ENCODE measurements at regions not wholly inside any gene's neighbourhood (a gene's known extent, or its start where the extent isn't known, plus 50 kb on each side); places are given as distances from the start of the nearest gene placed in this dataset.

DNA sequence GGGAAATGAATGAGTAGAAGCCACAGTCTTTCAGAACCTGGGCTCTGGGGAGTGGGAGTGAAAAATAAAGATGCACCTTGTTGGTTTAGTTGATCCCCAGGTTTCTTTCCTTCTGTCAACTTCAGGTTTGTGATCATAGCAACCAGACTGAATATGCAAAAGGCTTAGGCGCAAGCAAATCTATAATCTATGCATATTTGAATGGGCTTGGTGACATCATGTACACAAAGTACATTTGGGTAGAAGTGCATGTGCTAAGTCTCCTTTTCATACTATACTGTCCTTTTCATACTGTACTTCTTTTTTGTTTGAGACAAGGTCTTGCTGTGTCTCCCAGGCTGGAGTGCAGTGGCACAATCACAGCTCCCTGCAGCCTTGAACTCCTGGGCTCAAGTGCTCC lies 132.4 kb upstream of the C2CD4B start:
- H4K8ac ChIP-seq (ENCODE audit: low read depth, low read length): no peak overlapping the region
- no peak overlapping the region for H3K4me2 ChIP-seq (ENCODE audit: insufficient read depth, low read length, poor library complexity, severe bottlenecking)
- H3K4me1 ChIP-seq (ENCODE audit: control insufficient read depth in 2 of 2, insufficient read depth in 1 of 2, low read depth in 1 of 2, low read length in 2 of 2): peaks cover 0 to 3% of the 10 kb centered on the region in 2 donors
- H3K36me3 ChIP-seq (replicated peaks in 1 of 2; ENCODE audit: control insufficient read depth in 2 of 2, insufficient read depth in 2 of 2, low read length in 2 of 2): no peaks in the 10 kb centered on the region
- no peak overlapping the region for H2BK15ac ChIP-seq (ENCODE audit: low read length)
- H2BK5ac ChIP-seq (ENCODE audit: low read length): no peak overlapping the region
- no peak overlapping the region for H4K91ac ChIP-seq (ENCODE audit: low read depth, low read length, poor library complexity)
- no peak overlapping the region for H3K14ac ChIP-seq (ENCODE audit: low read length)
- H2AK5ac ChIP-seq (ENCODE audit: low read depth, low read length): no peak overlapping the region
- H3K27ac ChIP-seq (replicated peaks; ENCODE audit: low read length): no peak overlapping the region
- no peak overlapping the region for H2BK12ac ChIP-seq (ENCODE audit: low read length)
- no peak overlapping the region for H3K4me3 ChIP-seq (ENCODE audit: low read length in 2 of 2)
- no peak overlapping the region for H3K18ac ChIP-seq (ENCODE audit: low read length)
- DNase-seq (ENCODE audit: low spot score): no peak
- H3K9me3 ChIP-seq (replicated peaks in 1 of 2; ENCODE audit: control insufficient read depth in 2 of 2, insufficient read depth in 1 of 2, low read depth in 1 of 2, low read length in 2 of 2): no peaks in the 10 kb centered on the region
- no CpG with 5 or more reads among the region's 1 CpG for WGBS, 2 donors (ENCODE audit: extremely low coverage in 2 of 2, insufficient read length in 2 of 2, insufficient replicate concordance in 1 of 2)
- no peak overlapping the region for H3K23ac ChIP-seq (ENCODE audit: low read depth, low read length, poor library complexity)
- H3K4ac ChIP-seq (ENCODE audit: low read length): no peak overlapping the region
- H3K9ac ChIP-seq (ENCODE audit: low read depth, low read length, poor library complexity): no peak overlapping the region
- no peak overlapping the region for H2BK120ac ChIP-seq (ENCODE audit: low read depth, low read length)
- H3K79me1 ChIP-seq (ENCODE audit: low read depth, low read length): no peaks in the 10 kb centered on the region
- H3K27me3 ChIP-seq (ENCODE audit: control insufficient read depth in 3 of 3, insufficient read depth in 3 of 3, low read depth in 1 of 3, low read length in 3 of 3): peaks cover 0 to 6% (median 0%) of the 10 kb centered on the region in 3 experiments
- H2AFZ ChIP-seq (ENCODE audit: low read length): no peak overlapping the region

DNA sequence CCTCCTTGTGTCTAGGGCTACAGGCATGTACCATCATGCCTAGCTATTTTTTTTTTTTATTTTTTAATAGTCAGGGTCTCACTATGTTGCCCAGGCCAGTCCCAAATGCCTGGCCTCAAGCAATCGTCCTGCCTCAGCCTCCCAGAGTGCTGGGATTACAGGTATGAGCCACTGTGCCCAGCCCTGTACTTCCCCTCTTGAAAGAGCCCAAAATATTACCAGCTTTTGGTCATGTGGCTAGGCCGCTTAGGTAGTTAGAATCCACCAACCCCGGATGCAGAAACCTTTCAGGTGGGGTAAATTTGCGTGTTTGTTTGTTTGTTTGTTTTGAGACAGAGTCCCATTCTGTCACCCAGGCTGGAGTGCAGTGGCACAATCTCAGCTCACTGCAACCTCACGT lies 132.8 kb upstream of the C2CD4B start:
- H3K4me2 ChIP-seq (ENCODE audit: insufficient read depth, low read length, poor library complexity, severe bottlenecking): no peak overlapping the region
- no peak overlapping the region for H3K23ac ChIP-seq (ENCODE audit: low read depth, low read length, poor library complexity)
- no peak overlapping the region for H3K4me3 ChIP-seq (ENCODE audit: low read length in 2 of 2)
- H3K4ac ChIP-seq (ENCODE audit: low read length): no peak overlapping the region
- H3K36me3 ChIP-seq (replicated peaks in 1 of 2; ENCODE audit: control insufficient read depth in 2 of 2, insufficient read depth in 2 of 2, low read length in 2 of 2): no peaks in the 10 kb centered on the region
- no peak overlapping the region for H3K18ac ChIP-seq (ENCODE audit: low read length)
- no peak overlapping the region for H3K14ac ChIP-seq (ENCODE audit: low read length)
- no peak overlapping the region for H3K9ac ChIP-seq (ENCODE audit: low read depth, low read length, poor library complexity)
- H4K91ac ChIP-seq (ENCODE audit: low read depth, low read length, poor library complexity): no peak overlapping the region
- no CpG with 5 or more reads among the region's 5 CpGs for WGBS, 2 donors (ENCODE audit: extremely low coverage in 2 of 2, insufficient read length in 2 of 2, insufficient replicate concordance in 1 of 2)
- H2AK5ac ChIP-seq (ENCODE audit: low read depth, low read length): no peak overlapping the region
- H2BK120ac ChIP-seq (ENCODE audit: low read depth, low read length): no peak overlapping the region
- H3K27me3 ChIP-seq (ENCODE audit: control insufficient read depth in 3 of 3, insufficient read depth in 3 of 3, low read depth in 1 of 3, low read length in 3 of 3): peaks cover 0 to 6% (median 0%) of the 10 kb centered on the region in 3 experiments
- H3K9me3 ChIP-seq (replicated peaks in 1 of 2; ENCODE audit: control insufficient read depth in 2 of 2, insufficient read depth in 1 of 2, low read depth in 1 of 2, low read length in 2 of 2): no peaks in the 10 kb centered on the region
- H3K27ac ChIP-seq (replicated peaks; ENCODE audit: low read length): no peak overlapping the region
- H2BK15ac ChIP-seq (ENCODE audit: low read length): no peak overlapping the region
- H4K8ac ChIP-seq (ENCODE audit: low read depth, low read length): no peak overlapping the region
- H3K79me1 ChIP-seq (ENCODE audit: low read depth, low read length): no peaks in the 10 kb centered on the region
- DNase-seq (ENCODE audit: low spot score): no peak
- H3K4me1 ChIP-seq (ENCODE audit: control insufficient read depth in 2 of 2, insufficient read depth in 1 of 2, low read depth in 1 of 2, low read length in 2 of 2): peaks cover 0 to 3% of the 10 kb centered on the region in 2 donors
- H2BK5ac ChIP-seq (ENCODE audit: low read length): no peak overlapping the region
- no peak overlapping the region for H2BK12ac ChIP-seq (ENCODE audit: low read length)
- H2AFZ ChIP-seq (ENCODE audit: low read length): no peak overlapping the region

DNA sequence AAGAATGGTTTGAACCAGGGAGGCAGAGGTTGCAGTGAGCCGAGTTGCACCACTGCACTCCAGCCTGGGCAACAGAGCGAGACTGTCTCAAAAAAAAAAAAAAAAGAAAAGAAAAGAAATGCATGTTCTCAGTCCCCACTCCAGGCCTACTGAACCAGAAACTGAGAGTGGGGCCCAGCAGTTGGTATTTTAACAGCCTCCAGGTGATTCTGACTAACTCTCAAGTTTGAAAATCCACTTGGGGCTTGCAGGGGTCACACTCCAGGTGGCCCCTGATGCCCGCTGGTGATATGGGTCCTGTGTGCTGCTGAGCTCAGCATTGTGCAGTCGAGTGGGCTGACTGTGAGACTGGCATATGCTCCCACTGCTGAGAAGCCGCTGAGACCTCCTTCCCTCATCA lies 133.7 kb upstream of the C2CD4B start:
- Histone ChIP-seq H3K23ac (ENCODE audit: low read depth, low read length, poor library complexity) (no peak overlapping the region), H3K27me3 (ENCODE audit: control insufficient read depth in 3 of 3, insufficient read depth in 3 of 3, low read depth in 1 of 3, low read length in 3 of 3) (peaks cover 0 to 6% (median 0%) of the 10 kb centered on the region in 3 experiments), H2BK5ac (ENCODE audit: low read length) (no peak overlapping the region)

GRCh38 chr15:62299541-62299940 lies 134.5 kb upstream of the C2CD4B start:
- H3K9ac ChIP-seq (ENCODE audit: low read depth, low read length, poor library complexity): no peak overlapping the region
- WGBS, 2 donors (ENCODE audit: extremely low coverage in 2 of 2, insufficient read length in 2 of 2, insufficient replicate concordance in 1 of 2): no CpG with 5 or more reads among the region's 10 CpGs
- H3K4ac ChIP-seq (ENCODE audit: low read length): no peak overlapping the region
- H3K27me3 ChIP-seq (ENCODE audit: control insufficient read depth in 3 of 3, insufficient read depth in 3 of 3, low read depth in 1 of 3, low read length in 3 of 3): peaks cover 0 to 6% (median 0%) of the 10 kb centered on the region in 3 experiments
- H2BK5ac ChIP-seq (ENCODE audit: low read length): no peak overlapping the region
- no peaks in the 10 kb centered on the region for H3K79me1 ChIP-seq (ENCODE audit: low read depth, low read length)
- H3K23ac ChIP-seq (ENCODE audit: low read depth, low read length, poor library complexity): no peak overlapping the region
- H3K14ac ChIP-seq (ENCODE audit: low read length): no peak overlapping the region
- no peaks in the 10 kb centered on the region for H3K36me3 ChIP-seq (replicated peaks in 1 of 2; ENCODE audit: control insufficient read depth in 2 of 2, insufficient read depth in 2 of 2, low read length in 2 of 2)
- H3K4me2 ChIP-seq (ENCODE audit: insufficient read depth, low read length, poor library complexity, severe bottlenecking): no peak overlapping the region
- H2BK120ac ChIP-seq (ENCODE audit: low read depth, low read length): no peak overlapping the region
- no peak overlapping the region for H4K91ac ChIP-seq (ENCODE audit: low read depth, low read length, poor library complexity)
- no peak for DNase-seq (ENCODE audit: low spot score)
- H3K18ac ChIP-seq (ENCODE audit: low read length): no peak overlapping the region
- no peak overlapping the region for H3K27ac ChIP-seq (replicated peaks; ENCODE audit: low read length)
- no peak overlapping the region for H4K8ac ChIP-seq (ENCODE audit: low read depth, low read length)
- H2BK12ac ChIP-seq (ENCODE audit: low read length): no peak overlapping the region
- H2AFZ ChIP-seq (ENCODE audit: low read length): no peak overlapping the region
- H2BK15ac ChIP-seq (ENCODE audit: low read length): no peak overlapping the region
- no peak overlapping the region for H2AK5ac ChIP-seq (ENCODE audit: low read depth, low read length)
- no peaks in the 10 kb centered on the region for H3K9me3 ChIP-seq (replicated peaks in 1 of 2; ENCODE audit: control insufficient read depth in 2 of 2, insufficient read depth in 1 of 2, low read depth in 1 of 2, low read length in 2 of 2)
- peaks cover 0 to 3% of the 10 kb centered on the region in 2 donors for H3K4me1 ChIP-seq (ENCODE audit: control insufficient read depth in 2 of 2, insufficient read depth in 1 of 2, low read depth in 1 of 2, low read length in 2 of 2)
- H3K4me3 ChIP-seq (ENCODE audit: low read length in 2 of 2): no peak overlapping the region

More for the DNA sequence above, 133.7 kb upstream of the C2CD4B start:
- Histone ChIP-seq H3K36me3 (replicated peaks in 1 of 2; ENCODE audit: control insufficient read depth in 2 of 2, insufficient read depth in 2 of 2, low read length in 2 of 2) (no peaks in the 10 kb centered on the region), H3K14ac (ENCODE audit: low read length) (no peak overlapping the region), H3K4me1 (ENCODE audit: control insufficient read depth in 2 of 2, insufficient read depth in 1 of 2, low read depth in 1 of 2, low read length in 2 of 2) (peaks cover 0 to 3% of the 10 kb centered on the region in 2 donors), H4K8ac (ENCODE audit: low read depth, low read length) (no peak overlapping the region), H3K4me3 (ENCODE audit: low read length in 2 of 2) (no peak overlapping the region), H4K91ac (ENCODE audit: low read depth, low read length, poor library complexity) (no peak overlapping the region), H2BK12ac (ENCODE audit: low read length) (no peak overlapping the region), H2AK5ac (ENCODE audit: low read depth, low read length) (no peak overlapping the region), H3K4me2 (ENCODE audit: insufficient read depth, low read length, poor library complexity, severe bottlenecking) (no peak overlapping the region), H2BK15ac (ENCODE audit: low read length) (no peak overlapping the region), H2AFZ (ENCODE audit: low read length) (no peak overlapping the region), H2BK120ac (ENCODE audit: low read depth, low read length) (no peak overlapping the region), H3K4ac (ENCODE audit: low read length) (no peak overlapping the region), H3K9ac (ENCODE audit: low read depth, low read length, poor library complexity) (no peak overlapping the region), H3K79me1 (ENCODE audit: low read depth, low read length) (no peaks in the 10 kb centered on the region), H3K27ac (replicated peaks; ENCODE audit: low read length) (no peak overlapping the region), H3K9me3 (replicated peaks in 1 of 2; ENCODE audit: control insufficient read depth in 2 of 2, insufficient read depth in 1 of 2, low read depth in 1 of 2, low read length in 2 of 2) (no peaks in the 10 kb centered on the region), H3K18ac (ENCODE audit: low read length) (peak overlapping the region; percentile 51)
- DNase-seq (ENCODE audit: low spot score): no peak
- no CpG with 5 or more reads among the region's 5 CpGs for WGBS, 2 donors (ENCODE audit: extremely low coverage in 2 of 2, insufficient read length in 2 of 2, insufficient replicate concordance in 1 of 2)
